ENCODE measurements at regions not wholly inside any gene's neighbourhood (a gene's known extent, or its start where the extent isn't known, plus 50 kb on each side); places are given as distances from the start of the nearest gene placed in this dataset.

DNA sequence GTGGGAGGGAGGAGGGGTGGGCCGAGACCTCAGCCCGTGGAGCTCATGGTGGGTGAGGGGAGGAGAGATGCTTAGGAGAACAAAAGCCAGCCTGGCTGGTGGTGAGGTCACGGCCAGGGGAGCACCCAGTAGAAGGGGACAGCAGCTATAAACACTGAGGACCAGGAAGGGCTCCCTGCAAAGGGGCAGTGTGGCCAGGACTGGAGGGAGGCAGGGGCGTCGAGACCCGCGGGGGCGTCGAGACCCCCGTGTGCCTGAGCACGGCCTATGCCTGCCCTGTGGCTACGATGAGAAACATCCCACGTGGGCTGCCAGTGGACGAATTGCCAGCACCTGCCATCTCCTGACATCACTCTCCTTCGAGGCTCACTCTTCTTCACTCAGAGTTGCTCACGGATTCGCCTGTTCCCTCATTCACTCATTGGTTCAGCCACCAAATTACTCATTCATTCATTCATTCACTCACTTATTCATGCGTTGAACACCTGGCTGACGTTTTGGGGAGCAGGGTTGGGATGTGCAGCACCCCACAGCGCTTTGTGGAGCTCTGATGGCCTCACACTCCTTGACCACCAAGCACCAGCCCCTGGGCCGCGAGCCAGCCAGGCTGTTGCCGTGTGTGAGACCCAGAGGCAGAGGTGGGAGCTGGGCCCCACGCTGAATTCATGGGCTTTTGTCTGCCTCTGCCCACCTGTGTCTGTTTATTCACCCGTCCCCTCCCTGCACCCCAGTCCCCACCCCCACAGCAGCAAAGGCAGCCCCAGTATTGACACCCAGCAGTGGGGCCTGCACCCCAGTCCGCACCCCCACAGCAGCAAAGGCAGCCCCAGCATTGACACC is 61.2 kb upstream of the BHLHE23 start:
- DNase-seq (ENCODE audit: low read depth in 1 of 2, low spot score in 1 of 2) (no peak), ATAC-seq (no peak), FAIRE-seq (no peak)
- Histone ChIP-seq H3K9me3 (no peaks in the 10 kb centered on the region), H3K27ac (no peak overlapping the region), H3K4me2 (no peak overlapping the region), H3K4me3 (no peak overlapping the region), H3K4me1 (no peaks in the 10 kb centered on the region; the same call in 2 of the 3 replicates)
- TF ChIP-seq BHLHE40 (IDR thresholded peaks at IDR 0.05; ENCODE audit: low read depth, low read length) (no peak), FOSB (CRISPR knock-in tag; IDR thresholded peaks at IDR 0.05) (no peak), CEBPB (IDR thresholded peaks at IDR 0.05) (no peak), CHD2 (IDR thresholded peaks at IDR 0.05; ENCODE audit: low read length, partially characterized antibody) (no peak)
- WGBS (ENCODE audit: missing lambda C conversion rate), result 42% methylated on average over 25 of the region's 26 CpGs
- ChIA-PET POLR2A (no interaction called here), CTCF (interaction anchor here (1.4 to 1.7 kb wide), 2 partner anchors 12 to 27 kb away, joined by 3 to 8 read pairs; no protein-coding TSS in a partner anchor)

DNA sequence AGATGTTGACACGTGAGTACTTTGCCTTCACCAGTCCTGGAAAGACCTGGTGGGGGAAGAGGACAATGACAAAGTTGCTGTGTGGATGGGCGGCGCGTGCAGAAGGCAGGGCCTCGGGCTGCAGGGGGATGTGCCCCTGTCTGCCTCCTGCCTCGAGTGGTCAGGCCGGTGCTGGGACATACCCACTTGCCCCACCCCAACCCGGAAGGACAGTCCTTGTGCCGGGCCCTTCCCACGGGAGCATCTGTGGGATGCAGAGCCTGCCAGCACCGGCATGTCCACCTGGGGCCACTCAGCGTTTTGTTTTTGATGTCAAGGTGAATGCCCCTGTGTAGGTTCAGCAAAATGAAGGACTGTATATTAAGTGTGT is 60.5 kb upstream of the BHLHE23 start:
- POLR2A ChIA-PET, result no interaction called here
- TF ChIP-seq RAD21 (conservative IDR thresholded peaks at IDR 0.05 in 1 of 2, IDR thresholded peaks at IDR 0.05 in 1 of 2) (no peak), HDAC2 (IDR thresholded peaks at IDR 0.05) (no peak), POLR2AphosphoS2 (conservative IDR thresholded peaks at IDR 0.05; ENCODE audit: low read length) (no peak), MAZ (IDR thresholded peaks at IDR 0.05; ENCODE audit: borderline replicate concordance, low read depth, low read length) (no peak), FOXS1 (CRISPR knock-in tag; IDR thresholded peaks at IDR 0.05) (no peak), PHF8 (IDR thresholded peaks at IDR 0.05; ENCODE audit: borderline replicate concordance, low read depth) (no peak)
- TF ChIP-seq, protein P1, sequence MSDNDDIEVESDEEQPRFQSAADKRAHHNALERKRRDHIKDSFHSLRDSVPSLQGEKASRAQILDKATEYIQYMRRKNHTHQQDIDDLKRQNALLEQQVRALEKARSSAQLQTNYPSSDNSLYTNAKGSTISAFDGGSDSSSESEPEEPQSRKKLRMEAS (IDR thresholded peaks at IDR 0.05), result no peak
- TF ChIP-seq, protein P2, sequence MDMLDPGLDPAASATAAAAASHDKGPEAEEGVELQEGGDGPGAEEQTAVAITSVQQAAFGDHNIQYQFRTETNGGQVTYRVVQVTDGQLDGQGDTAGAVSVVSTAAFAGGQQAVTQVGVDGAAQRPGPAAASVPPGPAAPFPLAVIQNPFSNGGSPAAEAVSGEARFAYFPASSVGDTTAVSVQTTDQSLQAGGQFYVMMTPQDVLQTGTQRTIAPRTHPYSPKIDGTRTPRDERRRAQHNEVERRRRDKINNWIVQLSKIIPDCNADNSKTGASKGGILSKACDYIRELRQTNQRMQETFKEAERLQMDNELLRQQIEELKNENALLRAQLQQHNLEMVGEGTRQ (IDR thresholded peaks at IDR 0.05), result no peak

DNA sequence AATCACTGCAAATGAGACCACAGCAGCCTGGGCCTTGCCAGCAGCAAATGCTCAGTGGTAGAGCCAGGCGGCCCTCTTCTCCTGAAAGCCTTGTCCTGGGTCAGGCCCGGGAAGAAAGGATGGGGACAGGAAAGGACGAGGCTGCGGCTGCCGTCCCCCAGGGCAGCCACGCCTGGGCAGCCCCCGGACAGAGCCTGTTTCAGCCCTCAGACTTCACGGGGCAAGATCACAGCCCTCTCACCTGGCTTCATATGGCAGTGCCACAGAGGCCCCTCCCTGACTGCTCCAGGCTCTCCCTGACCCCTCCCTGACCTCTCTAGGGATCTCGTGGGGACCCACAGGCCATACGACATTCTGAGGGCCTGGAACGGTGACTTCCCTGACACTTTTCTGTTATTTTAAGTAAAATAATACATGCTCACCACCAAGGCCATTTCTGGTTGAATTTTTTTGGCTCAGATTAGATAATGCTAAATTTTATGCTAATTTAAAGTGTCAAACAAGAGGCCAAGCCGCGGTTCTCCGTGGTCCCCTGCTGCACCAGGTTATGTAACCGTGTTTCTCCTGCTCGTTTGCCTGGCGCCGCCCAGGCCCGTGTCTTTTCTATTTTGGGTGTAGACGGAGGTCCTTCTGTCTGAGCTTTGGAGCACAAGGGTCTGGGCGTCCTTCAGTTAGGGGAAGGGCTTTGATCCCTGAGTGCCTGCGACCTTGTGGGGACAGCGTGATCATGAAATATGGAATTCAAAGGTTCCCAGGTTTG is 59.9 kb upstream of the BHLHE23 start:
- ATAC-seq (no peak), FAIRE-seq (no peak), DNase-seq (ENCODE audit: low read depth in 1 of 2, low spot score in 1 of 2) (no peak)
- ChIA-PET CTCF (no interaction called here), POLR2A (no interaction called here)
- Histone ChIP-seq H3K4me2 (no peak overlapping the region), H3K4me1 (no peaks in the 10 kb centered on the region; the same call in 2 of the 3 replicates), H3K4me3 (no peak overlapping the region), H3K9me3 (no peaks in the 10 kb centered on the region), H3K27ac (no peak overlapping the region)
- TF ChIP-seq HDAC2 (IDR thresholded peaks at IDR 0.05) (no peak), ZNF302 (CRISPR knock-in tag; IDR thresholded peaks at IDR 0.05) (no peak), HEYL (CRISPR knock-in tag; IDR thresholded peaks at IDR 0.05) (no peak), CBX8 (IDR thresholded peaks at IDR 0.05) (no peak), SMC3 (IDR thresholded peaks at IDR 0.05) (no peak), MYC (IDR thresholded peaks at IDR 0.05; ENCODE audit: borderline replicate concordance, low read length) (no peak)
- TF ChIP-seq, protein P3, sequence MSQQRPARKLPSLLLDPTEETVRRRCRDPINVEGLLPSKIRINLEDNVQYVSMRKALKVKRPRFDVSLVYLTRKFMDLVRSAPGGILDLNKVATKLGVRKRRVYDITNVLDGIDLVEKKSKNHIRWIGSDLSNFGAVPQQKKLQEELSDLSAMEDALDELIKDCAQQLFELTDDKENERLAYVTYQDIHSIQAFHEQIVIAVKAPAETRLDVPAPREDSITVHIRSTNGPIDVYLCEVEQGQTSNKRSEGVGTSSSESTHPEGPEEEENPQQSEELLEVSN (IDR thresholded peaks at IDR 0.05; ENCODE audit: borderline replicate concordance, low read depth), result no peak
- TF ChIP-seq, protein P4, sequence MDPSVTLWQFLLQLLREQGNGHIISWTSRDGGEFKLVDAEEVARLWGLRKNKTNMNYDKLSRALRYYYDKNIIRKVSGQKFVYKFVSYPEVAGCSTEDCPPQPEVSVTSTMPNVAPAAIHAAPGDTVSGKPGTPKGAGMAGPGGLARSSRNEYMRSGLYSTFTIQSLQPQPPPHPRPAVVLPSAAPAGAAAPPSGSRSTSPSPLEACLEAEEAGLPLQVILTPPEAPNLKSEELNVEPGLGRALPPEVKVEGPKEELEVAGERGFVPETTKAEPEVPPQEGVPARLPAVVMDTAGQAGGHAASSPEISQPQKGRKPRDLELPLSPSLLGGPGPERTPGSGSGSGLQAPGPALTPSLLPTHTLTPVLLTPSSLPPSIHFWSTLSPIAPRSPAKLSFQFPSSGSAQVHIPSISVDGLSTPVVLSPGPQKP (IDR thresholded peaks at IDR 0.05; ENCODE audit: low read depth, low read length), result no peak
- TF ChIP-seq, protein P5, sequence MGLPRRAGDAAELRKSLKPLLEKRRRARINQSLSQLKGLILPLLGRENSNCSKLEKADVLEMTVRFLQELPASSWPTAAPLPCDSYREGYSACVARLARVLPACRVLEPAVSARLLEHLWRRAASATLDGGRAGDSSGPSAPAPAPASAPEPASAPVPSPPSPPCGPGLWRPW (IDR thresholded peaks at IDR 0.05), result no peak
- 59% methylated on average over 19 of the region's 23 CpGs for WGBS (ENCODE audit: missing lambda C conversion rate)

More for the DNA sequence above, 60.5 kb upstream of the BHLHE23 start:
- WGBS (ENCODE audit: missing lambda C conversion rate), result 49% methylated on average over 11 of the region's 12 CpGs
- no peak for ATAC-seq
- Histone ChIP-seq H3K9me3 (no peaks in the 10 kb centered on the region), H3K4me3 (no peak overlapping the region), H3K27ac (no peak overlapping the region), H3K4me2 (no peak overlapping the region), H3K4me1 (no peaks in the 10 kb centered on the region; the same call in 2 of the 3 replicates)
- DNase-seq (ENCODE audit: low read depth in 1 of 2, low spot score in 1 of 2), result no peak
- CTCF ChIA-PET, result no interaction called here
- no peak for FAIRE-seq
